AG09309 (cell line): ENCODE measurements at regions not wholly inside any gene's neighbourhood (a gene's known extent, or its start where the extent isn't known, plus 50 kb on each side); places are given as distances from the start of the nearest gene placed in this dataset.

Source experiments
- DNase-seq: peaks from one replicate; pipeline ENCODE4 v3.0.0-alpha.2; 2010; ENCODE audit warnings: low read depth
- H3K4me3 ChIP-seq: 2 replicates; pipeline ENCODE4 v1.5.1; 2011; ENCODE audit warnings: mild to moderate bottlenecking, low read depth, low read length, moderate library complexity; ENCODE audit not compliant: control insufficient read depth
- TF ChIP-seq, protein P1 (sequence below): IDR thresholded peaks from 2 replicates; pipeline ENCODE4 v1.5.1; 2011; ENCODE audit warnings: mild to moderate bottlenecking, low read depth, low read length, inconsistent platforms; ENCODE audit not compliant: insufficient read depth, control insufficient read depth; ENCODE audit errors: missing control alignments

DNA sequence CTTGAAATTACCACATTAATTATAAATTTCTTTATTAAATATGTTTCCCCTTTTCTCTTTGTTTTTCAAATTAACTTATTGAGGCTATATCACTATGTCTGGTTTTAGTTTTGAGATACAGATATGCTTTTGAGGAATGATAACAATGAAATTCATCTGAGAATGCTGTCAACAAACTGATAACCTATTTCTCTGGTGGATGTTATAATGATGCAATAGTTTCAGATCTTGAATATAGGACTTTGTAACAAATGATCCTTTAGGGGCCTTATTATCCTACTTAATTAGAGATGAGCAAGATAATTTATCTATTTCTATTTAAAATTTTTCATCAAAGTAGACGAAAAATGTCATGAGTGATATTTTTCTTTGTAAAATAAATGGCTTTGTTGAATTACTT, 123.7 kb downstream of the MAGEB17 start:
- DNase-seq, result no peak
- TF ChIP-seq, protein P1, sequence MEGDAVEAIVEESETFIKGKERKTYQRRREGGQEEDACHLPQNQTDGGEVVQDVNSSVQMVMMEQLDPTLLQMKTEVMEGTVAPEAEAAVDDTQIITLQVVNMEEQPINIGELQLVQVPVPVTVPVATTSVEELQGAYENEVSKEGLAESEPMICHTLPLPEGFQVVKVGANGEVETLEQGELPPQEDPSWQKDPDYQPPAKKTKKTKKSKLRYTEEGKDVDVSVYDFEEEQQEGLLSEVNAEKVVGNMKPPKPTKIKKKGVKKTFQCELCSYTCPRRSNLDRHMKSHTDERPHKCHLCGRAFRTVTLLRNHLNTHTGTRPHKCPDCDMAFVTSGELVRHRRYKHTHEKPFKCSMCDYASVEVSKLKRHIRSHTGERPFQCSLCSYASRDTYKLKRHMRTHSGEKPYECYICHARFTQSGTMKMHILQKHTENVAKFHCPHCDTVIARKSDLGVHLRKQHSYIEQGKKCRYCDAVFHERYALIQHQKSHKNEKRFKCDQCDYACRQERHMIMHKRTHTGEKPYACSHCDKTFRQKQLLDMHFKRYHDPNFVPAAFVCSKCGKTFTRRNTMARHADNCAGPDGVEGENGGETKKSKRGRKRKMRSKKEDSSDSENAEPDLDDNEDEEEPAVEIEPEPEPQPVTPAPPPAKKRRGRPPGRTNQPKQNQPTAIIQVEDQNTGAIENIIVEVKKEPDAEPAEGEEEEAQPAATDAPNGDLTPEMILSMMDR, result no peak
- H3K4me3 ChIP-seq, result no peak overlapping the region

DNA sequence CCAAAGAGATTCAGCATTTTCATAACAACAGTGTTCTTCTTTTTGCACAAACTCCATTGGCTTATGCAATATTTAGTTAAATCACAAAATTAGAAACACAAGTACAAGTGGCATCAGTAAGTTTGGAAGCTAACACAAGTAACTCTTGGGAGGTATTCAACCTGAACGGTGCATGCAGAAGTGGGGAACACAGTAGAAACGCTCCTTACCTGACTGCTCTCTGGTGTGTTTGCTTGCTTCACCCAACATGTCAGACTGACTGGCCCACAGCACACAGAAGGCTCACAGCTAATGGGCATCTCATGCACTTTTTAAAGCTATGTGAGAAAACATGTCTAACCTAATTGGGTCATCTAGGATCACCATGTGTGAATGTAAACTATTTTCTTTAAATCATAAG, 133.6 kb downstream of the MAGEB17 start:
- DNase-seq, result no peak
- TF ChIP-seq, protein P1, result no peak

DNA sequence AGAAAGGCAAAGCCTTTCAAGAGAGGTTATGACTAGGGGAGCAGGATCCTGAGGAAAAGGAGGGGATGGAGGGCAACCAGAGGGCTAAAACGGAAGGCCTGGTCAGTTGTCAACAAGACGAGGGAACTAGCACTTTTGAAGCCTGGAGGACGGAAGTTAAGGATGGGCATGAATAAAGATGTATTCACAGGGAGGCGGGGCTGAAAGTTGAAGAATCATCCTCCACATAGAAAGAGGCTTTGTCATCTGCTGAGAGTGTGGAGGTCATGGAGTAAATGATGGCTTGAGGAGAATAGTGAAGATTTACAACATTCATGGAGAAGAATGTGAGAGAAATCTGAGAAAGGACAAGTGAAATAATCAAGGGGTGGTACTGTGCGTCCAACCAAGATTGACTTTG, 137.5 kb downstream of the MAGEB17 start:
- TF ChIP-seq, protein P1, result no peak
- no peak for DNase-seq
- H3K4me3 ChIP-seq, result no peak overlapping the region

More for the DNA sequence above, 133.6 kb downstream of the MAGEB17 start:
- H3K4me3 ChIP-seq, result no peak overlapping the region

DNA sequence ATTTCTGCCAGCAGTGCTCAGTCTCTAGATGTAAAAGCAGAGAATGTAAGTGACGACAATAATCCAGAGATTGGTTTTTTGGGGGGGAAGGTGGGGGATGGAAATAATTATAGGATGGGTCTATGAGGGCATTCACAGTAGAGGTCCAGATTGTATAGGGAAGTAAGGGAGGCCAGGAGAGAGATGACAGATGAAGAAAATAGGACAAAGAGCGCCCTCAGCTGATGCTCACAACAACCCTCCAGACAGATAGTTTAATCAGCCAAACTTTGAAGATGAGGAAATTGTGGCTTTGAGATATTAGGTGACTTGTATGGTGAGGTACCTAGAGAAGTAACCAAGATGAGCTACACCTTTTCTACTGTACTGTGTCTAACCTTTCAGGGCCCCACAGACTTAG, 137.9 kb downstream of the MAGEB17 start:
- H3K4me3 ChIP-seq, result no peak overlapping the region
- TF ChIP-seq, protein P1, result no peak
- no peak for DNase-seq

DNA sequence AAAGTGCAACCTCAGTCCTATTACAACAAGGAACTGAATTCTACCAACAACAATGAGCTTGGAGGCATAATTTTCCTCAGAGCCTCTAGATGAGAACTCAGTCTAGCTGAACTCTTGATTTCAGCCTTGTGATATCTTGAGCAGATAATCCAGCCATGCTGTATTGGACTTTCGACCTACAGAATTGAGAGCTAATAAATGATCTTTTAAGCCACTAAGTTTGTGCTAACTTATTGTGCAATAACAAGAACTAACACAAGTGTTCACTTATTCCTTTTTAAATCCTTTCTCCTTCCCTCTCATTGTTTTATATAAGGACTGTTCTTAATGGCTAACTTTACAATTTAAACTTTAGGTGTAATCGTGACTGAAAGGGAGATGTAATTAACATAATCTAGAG, 140.7 kb downstream of the MAGEB17 start:
- no peak overlapping the region for H3K4me3 ChIP-seq
- TF ChIP-seq, protein P1, result no peak
- DNase-seq, result no peak

DNA sequence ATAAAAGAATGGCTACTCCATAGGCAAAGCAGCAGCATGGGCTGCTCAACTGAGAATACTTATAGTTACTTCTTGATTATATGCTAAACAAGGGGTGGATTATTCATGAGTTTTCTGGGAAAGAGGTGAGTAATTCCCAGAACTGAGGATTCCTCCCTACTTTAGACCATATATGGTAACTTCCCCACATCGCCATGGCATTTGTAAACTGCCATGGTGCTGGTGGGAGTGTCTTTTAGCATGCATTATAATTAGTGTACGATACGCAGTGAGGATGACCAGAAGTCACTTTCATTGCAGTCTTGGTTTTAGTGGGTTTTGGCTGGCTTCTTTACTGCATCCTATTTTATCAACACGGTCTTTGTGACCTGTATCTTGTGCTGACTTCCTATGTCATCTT, 141.5 kb downstream of the MAGEB17 start:
- DNase-seq, result no peak
- TF ChIP-seq, protein P1, result no peak
- no peak overlapping the region for H3K4me3 ChIP-seq

DNA sequence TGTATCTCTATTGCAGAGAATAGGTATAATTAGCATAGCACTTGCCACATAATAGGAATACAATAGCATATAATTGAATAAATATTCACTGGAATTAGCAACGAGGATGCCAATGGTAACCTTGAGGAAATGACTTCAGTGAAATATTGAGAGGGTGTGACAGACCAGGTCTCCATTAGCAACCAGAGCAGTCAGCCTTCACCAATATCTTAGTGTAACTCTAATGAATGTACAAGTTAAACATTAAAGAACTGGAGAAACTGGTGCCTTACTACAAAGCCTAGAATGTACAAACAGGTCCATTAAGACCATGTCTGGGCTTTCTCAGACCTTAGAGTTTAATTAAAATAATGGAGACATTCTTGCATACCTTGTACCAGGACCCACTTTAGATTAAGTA, 143.0 kb downstream of the MAGEB17 start:
- TF ChIP-seq, protein P1, result no peak
- no peak for DNase-seq
- H3K4me3 ChIP-seq, result no peak overlapping the region
